Neural cell (in vitro differentiated cells): ENCODE measurements at regions not wholly inside any gene's neighbourhood (a gene's known extent, or its start where the extent isn't known, plus 50 kb on each side); places are given as distances from the start of the nearest gene placed in this dataset.

Experiments used
- H2AFZ ChIP-seq: fragments of 200-600, 300-800 bp; sonication (generic), shearing (Covaris generic); 2 replicates; pipeline ENCODE4 v1.6.0; 2014; ENCODE audit warnings: low read depth, mild to moderate bottlenecking, antibody characterized with exemption, low read length, moderate library complexity
- H3F3A ChIP-seq: fragments of 200-600 bp; shearing (Covaris generic); 2 replicates; pipeline ENCODE4 v1.6.1; 2016; ENCODE audit warnings: mild to moderate bottlenecking, moderate library complexity, mixed read lengths, antibody characterized with exemption, low read length; ENCODE audit not compliant: insufficient read depth, poor library complexity, severe bottlenecking
- H3K27ac ChIP-seq: fragments of 200-600, 300-800 bp; sonication (generic), shearing (Covaris generic); 2 replicates; pipeline ENCODE4 v1.5.1; 2014; ENCODE audit warnings: mild to moderate bottlenecking, low read length, moderate library complexity
- H3K27me3 ChIP-seq: fragments of 300-800, 200-600 bp; sonication (generic), shearing (Covaris generic); 2 replicates; pipeline ENCODE4 v1.6.0; 2014; ENCODE audit warnings: mild to moderate bottlenecking, low read depth, low read length, moderate library complexity; ENCODE audit not compliant: insufficient read depth
- H3K36me3 ChIP-seq: fragments of 300-800, 200-600 bp; sonication (generic), shearing (Covaris generic); 2 replicates; pipeline ENCODE4 v1.5.1; 2014; ENCODE audit warnings: mild to moderate bottlenecking, antibody characterized with exemption, low read length, moderate library complexity; ENCODE audit not compliant: insufficient read depth
- H3K4me2 ChIP-seq: fragments of 300-800, 200-600 bp; sonication (generic), shearing (Covaris generic); 2 replicates; pipeline ENCODE4 v1.6.0; 2014; ENCODE audit warnings: mild to moderate bottlenecking, low read length
- H3K4me3 ChIP-seq: fragments of 300-800, 200-600 bp; sonication (generic), shearing (Covaris generic); 2 replicates; pipeline ENCODE4 v1.5.1; 2014; ENCODE audit warnings: mild to moderate bottlenecking, low read length, moderate library complexity
- H3K79me2 ChIP-seq: fragments of 200-600 bp; shearing (Covaris generic); replicated peaks from 2 replicates; pipeline ENCODE4 v1.6.0; 2014; ENCODE audit warnings: mild to moderate bottlenecking, low read length, moderate library complexity; ENCODE audit not compliant: insufficient read depth
- H3K9ac ChIP-seq: fragments of 300-800, 200-600 bp; sonication (generic), shearing (Covaris generic); 2 replicates; pipeline ENCODE4 v1.6.1; 2016; ENCODE audit warnings: mild to moderate bottlenecking, low read length, mixed read lengths
- H3K9me2 ChIP-seq: fragments of 200-600 bp; shearing (Covaris generic); 2 replicates; pipeline ENCODE4 v1.6.1; 2016; ENCODE audit warnings: mild to moderate bottlenecking, low read length, mixed read lengths; ENCODE audit not compliant: insufficient read depth
- H3K9me3 ChIP-seq: fragments of 200-600, 300-800 bp; sonication (generic), shearing (Covaris generic); 2 replicates; pipeline ENCODE4 v1.6.1; 2016; ENCODE audit warnings: mild to moderate bottlenecking, mixed run types, low read length, moderate library complexity, mixed read lengths
- H4K20me1 ChIP-seq: fragments of 200-600 bp; shearing (Covaris generic); 2 replicates; pipeline ENCODE4 v1.6.1; 2016; ENCODE audit warnings: mild to moderate bottlenecking, mixed run types; ENCODE audit not compliant: insufficient read depth
- CTCF ChIP-seq: fragments of 450-650 bp; IDR thresholded peaks from 2 replicates; pipeline ENCODE4 v1.5.1; 2014; ENCODE audit warnings: antibody characterized with exemption, mild to moderate bottlenecking, moderate library complexity; ENCODE audit not compliant: poor library complexity, severe bottlenecking
- EP300 ChIP-seq: fragments of 450-650 bp; conservative IDR thresholded peaks from 2 replicates; pipeline ENCODE4 v1.6.1; 2014; ENCODE audit warnings: antibody characterized with exemption, mild to moderate bottlenecking, moderate library complexity; ENCODE audit not compliant: poor library complexity, severe bottlenecking
- EZH2 ChIP-seq: fragments of 200-600, 300-800 bp; shearing (Covaris generic), sonication (generic); IDR thresholded peaks from 2 replicates; pipeline ENCODE4 v1.6.1; 2014; ENCODE audit warnings: antibody characterized with exemption, low read length, borderline replicate concordance, mild to moderate bottlenecking; ENCODE audit not compliant: insufficient read depth, poor library complexity, severe bottlenecking
- MXI1 ChIP-seq: fragments of 450-650 bp; conservative IDR thresholded peaks from 2 replicates; pipeline ENCODE4 v1.6.1; 2014; ENCODE audit warnings: antibody characterized with exemption, mild to moderate bottlenecking; ENCODE audit not compliant: poor library complexity, severe bottlenecking
- POLR2AphosphoS5 ChIP-seq: IDR thresholded peaks from 2 replicates; pipeline ENCODE4 v1.6.1; 2012
- RAD21 ChIP-seq: fragments of 450-650 bp; conservative IDR thresholded peaks from 2 replicates; pipeline ENCODE4 v1.6.1; 2014; ENCODE audit warnings: antibody characterized with exemption, mild to moderate bottlenecking, moderate library complexity
- SMC3 ChIP-seq: fragments of 450-650 bp; conservative IDR thresholded peaks from 2 replicates; pipeline ENCODE4 v1.6.1; 2014; ENCODE audit warnings: antibody characterized with exemption, mild to moderate bottlenecking, moderate library complexity; ENCODE audit not compliant: poor library complexity
- TAF1 ChIP-seq: IDR thresholded peaks from 2 replicates; pipeline ENCODE4 v1.6.1; 2012; ENCODE audit warnings: low read depth
- TF ChIP-seq, protein P1 (sequence below): IDR thresholded peaks from 2 replicates; pipeline ENCODE4 v1.6.1; 2012; ENCODE audit warnings: borderline replicate concordance

- H3K9me3 ChIP-seq, result no peaks in the 10 kb centered on the region
- H3K36me3 ChIP-seq, result no peaks in the 10 kb centered on the region
- no peaks in the 10 kb centered on the region for H4K20me1 ChIP-seq
- H3K27ac ChIP-seq, result no peak overlapping the region
- no peak overlapping the region for H2AFZ ChIP-seq
- TF ChIP-seq CTCF (no peak), EZH2 (no peak), SMC3 (no peak), POLR2AphosphoS5 (no peak), MXI1 (no peak)
- H3K9ac ChIP-seq, result no peak overlapping the region
- no peaks in the 10 kb centered on the region for H3F3A ChIP-seq
- no peak overlapping the region for H3K4me3 ChIP-seq
- no peaks in the 10 kb centered on the region for H3K9me2 ChIP-seq
- H3K4me2 ChIP-seq, result no peak overlapping the region
- H3K79me2 ChIP-seq, result no peaks in the 10 kb centered on the region
- peaks cover 3% of the 10 kb centered on the region for H3K27me3 ChIP-seq
Measured at GRCh38 chr10:123424537-123424936, 241.6 kb upstream of the GPR26 start.

DNA sequence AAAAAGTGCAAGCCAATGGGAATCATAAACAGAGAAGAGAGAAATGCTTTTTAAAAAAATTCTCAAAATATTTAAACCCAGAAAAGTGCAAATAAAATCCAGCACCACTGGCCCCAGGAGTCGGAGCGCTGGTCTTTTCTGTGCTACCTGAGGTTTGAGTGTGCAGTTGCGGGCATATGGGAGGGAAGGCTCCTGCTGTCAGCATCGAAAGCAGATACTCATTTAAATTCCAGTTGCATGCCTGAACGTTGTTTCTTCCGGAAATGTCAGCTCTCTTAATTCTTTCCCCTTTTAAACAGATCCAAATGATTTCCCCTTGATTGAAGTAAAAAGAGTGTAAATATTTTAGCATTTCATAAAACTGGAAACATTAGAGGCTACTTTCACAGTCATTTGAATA is 240.5 kb upstream of the GPR26 start:
- Histone ChIP-seq H3K4me2 (no peak overlapping the region), H3K9me2 (no peaks in the 10 kb centered on the region), H3K9ac (no peak overlapping the region), H3K27ac (no peak overlapping the region), H3K4me3 (no peak overlapping the region), H3F3A (peaks cover 3% of the 10 kb centered on the region), H3K79me2 (no peaks in the 10 kb centered on the region), H3K27me3 (peaks cover 3% of the 10 kb centered on the region), H3K9me3 (no peaks in the 10 kb centered on the region), H3K36me3 (no peaks in the 10 kb centered on the region), H2AFZ (no peak overlapping the region), H4K20me1 (no peaks in the 10 kb centered on the region)
- TF ChIP-seq SMC3 (no peak), CTCF (no peak), MXI1 (no peak), RAD21 (no peak), POLR2AphosphoS5 (no peak), EZH2 (no peak), EP300 (no peak), TAF1 (no peak)
- TF ChIP-seq, protein P1, sequence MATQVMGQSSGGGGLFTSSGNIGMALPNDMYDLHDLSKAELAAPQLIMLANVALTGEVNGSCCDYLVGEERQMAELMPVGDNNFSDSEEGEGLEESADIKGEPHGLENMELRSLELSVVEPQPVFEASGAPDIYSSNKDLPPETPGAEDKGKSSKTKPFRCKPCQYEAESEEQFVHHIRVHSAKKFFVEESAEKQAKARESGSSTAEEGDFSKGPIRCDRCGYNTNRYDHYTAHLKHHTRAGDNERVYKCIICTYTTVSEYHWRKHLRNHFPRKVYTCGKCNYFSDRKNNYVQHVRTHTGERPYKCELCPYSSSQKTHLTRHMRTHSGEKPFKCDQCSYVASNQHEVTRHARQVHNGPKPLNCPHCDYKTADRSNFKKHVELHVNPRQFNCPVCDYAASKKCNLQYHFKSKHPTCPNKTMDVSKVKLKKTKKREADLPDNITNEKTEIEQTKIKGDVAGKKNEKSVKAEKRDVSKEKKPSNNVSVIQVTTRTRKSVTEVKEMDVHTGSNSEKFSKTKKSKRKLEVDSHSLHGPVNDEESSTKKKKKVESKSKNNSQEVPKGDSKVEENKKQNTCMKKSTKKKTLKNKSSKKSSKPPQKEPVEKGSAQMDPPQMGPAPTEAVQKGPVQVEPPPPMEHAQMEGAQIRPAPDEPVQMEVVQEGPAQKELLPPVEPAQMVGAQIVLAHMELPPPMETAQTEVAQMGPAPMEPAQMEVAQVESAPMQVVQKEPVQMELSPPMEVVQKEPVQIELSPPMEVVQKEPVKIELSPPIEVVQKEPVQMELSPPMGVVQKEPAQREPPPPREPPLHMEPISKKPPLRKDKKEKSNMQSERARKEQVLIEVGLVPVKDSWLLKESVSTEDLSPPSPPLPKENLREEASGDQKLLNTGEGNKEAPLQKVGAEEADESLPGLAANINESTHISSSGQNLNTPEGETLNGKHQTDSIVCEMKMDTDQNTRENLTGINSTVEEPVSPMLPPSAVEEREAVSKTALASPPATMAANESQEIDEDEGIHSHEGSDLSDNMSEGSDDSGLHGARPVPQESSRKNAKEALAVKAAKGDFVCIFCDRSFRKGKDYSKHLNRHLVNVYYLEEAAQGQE, result no peak
